Stomach smooth muscle (tissue), 2 donors: ENCODE measurements at regions not wholly inside any gene's neighbourhood (a gene's known extent, or its start where the extent isn't known, plus 50 kb on each side); places are given as distances from the start of the nearest gene placed in this dataset.

Experiments
- H3K27ac ChIP-seq: one replicate; pipeline ENCODE4 v1.7.0; 2013; ENCODE audit warnings: mild to moderate bottlenecking, low read length, inconsistent platforms
- H3K27me3 ChIP-seq, 2 donors: one replicate each; pipeline ENCODE4 v1.7.0; 2013; ENCODE audit warnings: low read length in 2 of 2; ENCODE audit not compliant: insufficient read depth in 2 of 2, control insufficient read depth in 1 of 2
- H3K36me3 ChIP-seq, 2 donors: one replicate each; pipeline ENCODE4 v1.7.0; 2013; ENCODE audit warnings: low read length in 2 of 2; ENCODE audit not compliant: control insufficient read depth in 2 of 2, insufficient read depth in 2 of 2
- H3K4me1 ChIP-seq: one replicate; pipeline ENCODE4 v1.7.0; 2013; ENCODE audit warnings: low read length; ENCODE audit not compliant: control insufficient read depth, insufficient read depth
- H3K4me3 ChIP-seq, 2 donors: one replicate each; pipeline ENCODE4 v1.7.0; 2013; ENCODE audit warnings: low read length in 2 of 2
- H3K9ac ChIP-seq, 2 donors: one replicate each; pipeline ENCODE4 v1.7.0; 2013; ENCODE audit warnings: low read length in 2 of 2, mild to moderate bottlenecking in 1 of 2
- H3K9me3 ChIP-seq, 2 donors: one replicate each; pipeline ENCODE4 v1.7.0; 2013; ENCODE audit warnings: low read length in 2 of 2; ENCODE audit not compliant: control insufficient read depth in 2 of 2
- donor health status: healthy.
- donor health status: Pancreatic carcinoma.

- no peaks in the 10 kb centered on the region for H3K36me3 ChIP-seq
- no peak overlapping the region for H3K27ac ChIP-seq
- no peaks in the 10 kb centered on the region for H3K9me3 ChIP-seq
- H3K27me3 ChIP-seq = no peaks in the 10 kb centered on the region
- H3K4me3 ChIP-seq = no peak overlapping the region
- H3K9ac ChIP-seq = no peak overlapping the region
- H3K4me1 ChIP-seq = no peaks in the 10 kb centered on the region
Observed at GRCh38 chr20:11035211-11035610, 361.4 kb upstream of the JAG1 start.

GRCh38 chr20:11041396-11041795 is 367.6 kb upstream of the JAG1 start:
- H3K9ac ChIP-seq = no peak overlapping the region
- no peak overlapping the region for H3K27ac ChIP-seq
- H3K4me3 ChIP-seq = no peak overlapping the region
- no peaks in the 10 kb centered on the region for H3K4me1 ChIP-seq
- H3K36me3 ChIP-seq = no peaks in the 10 kb centered on the region
- H3K27me3 ChIP-seq = no peaks in the 10 kb centered on the region
- no peaks in the 10 kb centered on the region for H3K9me3 ChIP-seq

- Histone ChIP-seq H3K27me3 (no peaks in the 10 kb centered on the region), H3K4me1 (no peaks in the 10 kb centered on the region), H3K9me3 (no peaks in the 10 kb centered on the region), H3K27ac (no peak overlapping the region), H3K9ac (no peak overlapping the region), H3K36me3 (no peaks in the 10 kb centered on the region), H3K4me3 (no peak overlapping the region)
Observed at GRCh38 chr20:11043001-11043400, 369.2 kb upstream of the JAG1 start.

GRCh38 chr20:11044561-11044960 is 370.8 kb upstream of the JAG1 start:
- H3K27me3 ChIP-seq = no peaks in the 10 kb centered on the region
- H3K9me3 ChIP-seq = no peaks in the 10 kb centered on the region
- no peaks in the 10 kb centered on the region for H3K36me3 ChIP-seq
- H3K4me1 ChIP-seq = no peaks in the 10 kb centered on the region
- H3K27ac ChIP-seq = no peak overlapping the region
- H3K9ac ChIP-seq = no peak overlapping the region
- no peak overlapping the region for H3K4me3 ChIP-seq

- Histone ChIP-seq H3K27me3 (no peaks in the 10 kb centered on the region), H3K9me3 (no peaks in the 10 kb centered on the region), H3K36me3 (no peaks in the 10 kb centered on the region), H3K4me1 (no peaks in the 10 kb centered on the region), H3K9ac (no peak overlapping the region), H3K27ac (no peak overlapping the region), H3K4me3 (no peak overlapping the region)
Observed at GRCh38 chr20:11045412-11046175, 371.8 kb upstream of the JAG1 start.

- Histone ChIP-seq H3K27me3 (no peaks in the 10 kb centered on the region), H3K9me3 (no peaks in the 10 kb centered on the region), H3K4me3 (no peak overlapping the region), H3K4me1 (no peaks in the 10 kb centered on the region), H3K27ac (no peak overlapping the region), H3K9ac (no peak overlapping the region), H3K36me3 (no peaks in the 10 kb centered on the region)
Observed at GRCh38 chr20:11047559-11047958, 373.8 kb upstream of the JAG1 start.

- Histone ChIP-seq H3K27me3 (no peaks in the 10 kb centered on the region), H3K36me3 (no peaks in the 10 kb centered on the region), H3K9ac (no peak overlapping the region), H3K4me3 (no peak overlapping the region), H3K4me1 (no peaks in the 10 kb centered on the region), H3K27ac (no peak overlapping the region), H3K9me3 (no peaks in the 10 kb centered on the region)
Observed at GRCh38 chr20:11048739-11049138, 374.9 kb upstream of the JAG1 start.

- H3K36me3 ChIP-seq = no peaks in the 10 kb centered on the region
- H3K4me3 ChIP-seq = no peak overlapping the region
- no peak overlapping the region for H3K9ac ChIP-seq
- no peaks in the 10 kb centered on the region for H3K27me3 ChIP-seq
- H3K9me3 ChIP-seq = no peaks in the 10 kb centered on the region
- H3K4me1 ChIP-seq = no peaks in the 10 kb centered on the region
- no peak overlapping the region for H3K27ac ChIP-seq
Observed at GRCh38 chr20:11050350-11050749, 376.6 kb upstream of the JAG1 start.

GRCh38 chr20:11051136-11051535 is 377.3 kb upstream of the JAG1 start:
- Histone ChIP-seq H3K9me3 (no peaks in the 10 kb centered on the region), H3K27ac (no peak overlapping the region), H3K4me3 (no peak overlapping the region), H3K4me1 (no peaks in the 10 kb centered on the region), H3K36me3 (no peaks in the 10 kb centered on the region), H3K27me3 (no peaks in the 10 kb centered on the region), H3K9ac (no peak overlapping the region)

GRCh38 chr20:11053310-11053709 is 379.5 kb upstream of the JAG1 start:
- no peaks in the 10 kb centered on the region for H3K27me3 ChIP-seq
- no peak overlapping the region for H3K27ac ChIP-seq
- no peaks in the 10 kb centered on the region for H3K36me3 ChIP-seq
- H3K4me1 ChIP-seq = no peaks in the 10 kb centered on the region
- H3K9me3 ChIP-seq = no peaks in the 10 kb centered on the region
- H3K4me3 ChIP-seq = no peak overlapping the region
- H3K9ac ChIP-seq = no peak overlapping the region

GRCh38 chr20:11054266-11054993 is 380.6 kb upstream of the JAG1 start:
- H3K36me3 ChIP-seq = no peaks in the 10 kb centered on the region
- no peaks in the 10 kb centered on the region for H3K9me3 ChIP-seq
- no peaks in the 10 kb centered on the region for H3K27me3 ChIP-seq
- H3K4me3 ChIP-seq = no peak overlapping the region
- no peak overlapping the region for H3K27ac ChIP-seq
- H3K4me1 ChIP-seq = no peaks in the 10 kb centered on the region
- no peak overlapping the region for H3K9ac ChIP-seq
